ENCODE measurements at regions not wholly inside any gene's neighbourhood (a gene's known extent, or its start where the extent isn't known, plus 50 kb on each side); places are given as distances from the start of the nearest gene placed in this dataset.

DNA sequence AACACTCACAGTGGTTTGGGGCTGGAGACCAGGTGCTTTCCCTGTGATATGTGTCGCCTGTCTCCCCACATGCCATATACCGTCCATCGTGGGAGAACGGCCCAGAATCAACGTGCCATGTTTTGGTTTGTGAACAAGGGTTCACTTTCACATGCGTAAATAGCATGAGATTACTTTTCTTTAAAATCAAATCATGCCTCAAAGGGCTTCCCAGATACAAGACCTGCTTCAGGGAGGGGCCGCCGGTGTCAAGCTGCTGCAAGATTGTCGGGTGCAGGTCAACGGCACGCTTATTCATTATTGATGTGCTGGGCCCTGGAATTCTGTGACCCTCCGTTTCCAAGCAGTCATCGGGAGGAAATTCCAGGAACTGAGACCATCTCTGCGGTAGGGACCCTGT lies 145.2 kb upstream of the RTL1 start:
- ATAC-seq: no peak
- no peaks in the 10 kb centered on the region for H3K27me3 ChIP-seq (ENCODE audit: control insufficient read depth, insufficient read depth)
- H3K4me1 ChIP-seq (ENCODE audit: control insufficient read depth, insufficient read depth, low read length): no peaks in the 10 kb centered on the region
- DNase-seq: no peak
- no peak overlapping the region for H3K4me3 ChIP-seq (ENCODE audit: low read length)
- no peaks in the 10 kb centered on the region for H3K9me3 ChIP-seq (ENCODE audit: control insufficient read depth, low read length)
- H3K27ac ChIP-seq (ENCODE audit: low read length): no peak overlapping the region
- intact Hi-C loops (cut with DNase I): no loop called here
- 75% methylated on average over 14 of the region's 14 CpGs for WGBS

GRCh38 chr14:101049511-101049910 lies 146.0 kb upstream of the RTL1 start:
- Histone ChIP-seq H3K27ac (ENCODE audit: low read length) (no peak overlapping the region), H3K9me3 (ENCODE audit: control insufficient read depth, low read length) (no peaks in the 10 kb centered on the region), H3K4me3 (ENCODE audit: low read length) (no peak overlapping the region), H3K4me1 (ENCODE audit: control insufficient read depth, insufficient read depth, low read length) (no peaks in the 10 kb centered on the region), H3K27me3 (ENCODE audit: control insufficient read depth, insufficient read depth) (no peaks in the 10 kb centered on the region)
- no peak for DNase-seq
- ATAC-seq: no peak
- intact Hi-C loops (cut with DNase I): no loop called here
- 78% methylated on average over 12 of the region's 12 CpGs for WGBS

- intact Hi-C loops (cut with DNase I): no loop called here
- WGBS: 72% methylated on average over 6 of the region's 6 CpGs
- DNase-seq (no peak), ATAC-seq (no peak)
- no peak overlapping the region for H3K4me3 ChIP-seq (ENCODE audit: low read length)
- H3K9me3 ChIP-seq (ENCODE audit: control insufficient read depth, low read length): no peaks in the 10 kb centered on the region
- no peak overlapping the region for H3K27ac ChIP-seq (ENCODE audit: low read length)
- no peaks in the 10 kb centered on the region for H3K4me1 ChIP-seq (ENCODE audit: control insufficient read depth, insufficient read depth, low read length)
- H3K27me3 ChIP-seq (ENCODE audit: control insufficient read depth, insufficient read depth): no peaks in the 10 kb centered on the region
Measured at GRCh38 chr14:101049942-101050341, 146.4 kb upstream of the RTL1 start.

DNA sequence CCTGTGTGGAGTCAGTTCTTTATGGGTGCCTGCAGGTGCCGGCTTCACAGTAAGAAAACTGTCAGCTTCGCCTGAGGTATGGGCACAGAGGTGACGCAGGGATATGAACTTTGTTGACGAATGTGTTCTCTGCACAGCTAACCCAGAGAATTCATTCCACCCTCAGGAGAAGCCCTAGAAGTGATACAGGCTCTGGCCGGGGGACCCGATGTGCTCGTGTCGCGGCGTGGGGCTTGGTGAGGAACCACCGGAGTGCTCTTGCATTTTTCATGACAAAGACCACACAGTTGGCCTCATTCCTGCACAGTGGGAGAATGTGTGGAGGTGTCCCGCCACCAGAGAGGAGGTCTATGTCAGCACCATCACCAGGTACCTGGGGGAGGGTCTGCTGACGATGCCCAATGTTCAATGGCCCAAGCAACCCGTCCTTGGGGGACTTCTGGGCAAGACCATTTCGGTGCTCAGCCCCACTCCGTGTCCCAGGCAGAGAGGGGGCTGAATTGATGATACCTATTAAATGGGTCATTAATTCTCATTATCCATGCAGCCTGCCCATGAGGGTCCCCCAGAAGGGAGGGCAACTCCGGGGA lies 147.5 kb upstream of the RTL1 start:
- Histone ChIP-seq H3K4me1 (ENCODE audit: control insufficient read depth, insufficient read depth, low read length) (no peaks in the 10 kb centered on the region), H3K27me3 (ENCODE audit: control insufficient read depth, insufficient read depth) (no peaks in the 10 kb centered on the region), H3K9me3 (ENCODE audit: control insufficient read depth, low read length) (no peaks in the 10 kb centered on the region), H3K4me3 (ENCODE audit: low read length) (no peak overlapping the region), H3K27ac (ENCODE audit: low read length) (no peak overlapping the region)
- ATAC-seq (no peak), DNase-seq (no peak)
- intact Hi-C loops (cut with DNase I): no loop called here
- 91% methylated on average over 17 of the region's 17 CpGs for WGBS

- H3K9me3 ChIP-seq (ENCODE audit: control insufficient read depth, low read length): no peaks in the 10 kb centered on the region
- no peak overlapping the region for H3K4me3 ChIP-seq (ENCODE audit: low read length)
- DNase-seq: no peak
Measured at GRCh38 chr14:101054671-101055070, 151.1 kb upstream of the RTL1 start.

DNA sequence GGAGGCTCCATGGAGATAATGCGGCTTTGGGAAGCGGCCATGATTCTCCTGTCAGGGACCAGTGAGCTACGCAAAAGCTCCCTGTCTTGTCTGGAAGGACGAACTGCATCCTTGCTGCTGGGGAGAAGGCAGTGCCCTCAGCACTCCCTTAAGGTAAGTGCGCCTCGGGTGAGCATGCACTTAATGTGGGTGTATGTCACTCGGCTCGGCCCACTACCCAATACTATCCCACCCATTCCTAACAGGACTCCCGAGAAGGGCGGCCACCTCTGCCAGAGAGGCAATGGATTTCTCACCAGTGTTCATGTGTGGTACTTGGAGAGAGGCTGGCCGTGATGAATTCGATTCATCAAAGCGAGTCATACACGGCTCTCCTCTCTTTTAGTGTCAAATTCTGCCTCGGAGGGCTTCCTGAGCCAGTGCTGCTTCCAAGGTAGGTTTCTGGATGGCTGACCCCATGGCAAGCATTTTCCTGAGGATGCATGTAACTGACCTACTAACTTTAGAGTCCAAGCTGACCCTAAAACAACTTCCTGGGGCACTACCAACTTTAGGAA lies 151.7 kb upstream of the RTL1 start:
- no peak overlapping the region for H3K27ac ChIP-seq (ENCODE audit: low read length)
- no peaks in the 10 kb centered on the region for H3K27me3 ChIP-seq (ENCODE audit: control insufficient read depth, insufficient read depth)
- intact Hi-C loops (cut with DNase I): no loop called here
- DNase-seq (no peak), ATAC-seq (no peak)
- WGBS: 93% methylated on average over 15 of the region's 15 CpGs
- no peaks in the 10 kb centered on the region for H3K9me3 ChIP-seq (ENCODE audit: control insufficient read depth, low read length)
- no peaks in the 10 kb centered on the region for H3K4me1 ChIP-seq (ENCODE audit: control insufficient read depth, insufficient read depth, low read length)
- no peak overlapping the region for H3K4me3 ChIP-seq (ENCODE audit: low read length)

More at GRCh38 chr14:101054671-101055070, 151.1 kb upstream of the RTL1 start:
- no peak for ATAC-seq
- Histone ChIP-seq H3K27me3 (ENCODE audit: control insufficient read depth, insufficient read depth) (no peaks in the 10 kb centered on the region), H3K27ac (ENCODE audit: low read length) (no peak overlapping the region), H3K4me1 (ENCODE audit: control insufficient read depth, insufficient read depth, low read length) (no peaks in the 10 kb centered on the region)
- WGBS: 81% methylated on average over 7 of the region's 7 CpGs
- intact Hi-C loops (cut with DNase I): no loop called here

DNA sequence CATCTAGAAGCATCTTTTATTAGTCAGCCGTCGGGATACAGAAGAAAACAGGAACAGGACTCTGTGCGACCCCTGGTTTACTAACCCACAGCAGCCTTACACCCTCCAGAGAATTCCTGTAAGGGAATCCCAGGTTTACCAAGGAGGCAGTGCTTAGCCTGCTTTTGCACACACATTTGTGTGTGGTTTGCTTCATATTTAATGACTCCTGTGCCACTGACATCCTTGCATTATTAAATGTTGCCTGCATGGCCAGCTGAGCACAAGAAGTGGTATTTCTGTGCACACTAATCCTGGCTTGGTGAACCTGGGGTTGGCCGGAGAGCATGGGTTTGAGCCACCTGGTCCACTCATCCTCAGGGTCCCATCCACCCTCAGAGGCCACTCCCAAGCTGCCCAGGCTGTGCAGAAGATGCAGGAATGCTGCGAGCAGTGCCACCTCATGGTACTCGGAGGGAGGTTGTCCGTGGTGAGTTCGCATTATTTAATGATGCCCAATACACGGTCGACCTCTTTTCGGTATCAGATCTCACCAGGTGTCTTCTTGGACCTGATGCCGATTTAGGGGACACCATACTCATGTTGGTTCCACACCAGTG lies 152.4 kb upstream of the RTL1 start:
- H3K9me3 ChIP-seq (ENCODE audit: control insufficient read depth, low read length): no peaks in the 10 kb centered on the region
- intact Hi-C loops (cut with DNase I): no loop called here
- no peak overlapping the region for H3K4me3 ChIP-seq (ENCODE audit: low read length)
- no peak overlapping the region for H3K27ac ChIP-seq (ENCODE audit: low read length)
- no peaks in the 10 kb centered on the region for H3K4me1 ChIP-seq (ENCODE audit: control insufficient read depth, insufficient read depth, low read length)
- 90% methylated on average over 12 of the region's 12 CpGs for WGBS
- no peaks in the 10 kb centered on the region for H3K27me3 ChIP-seq (ENCODE audit: control insufficient read depth, insufficient read depth)
- DNase-seq (no peak), ATAC-seq (no peak)

- 80% methylated on average over 2 of the region's 2 CpGs for WGBS
- DNase-seq (no peak), ATAC-seq (no peak)
- Histone ChIP-seq H3K27me3 (ENCODE audit: control insufficient read depth, insufficient read depth) (no peaks in the 10 kb centered on the region), H3K27ac (ENCODE audit: low read length) (no peak overlapping the region), H3K4me3 (ENCODE audit: low read length) (no peak overlapping the region), H3K4me1 (ENCODE audit: control insufficient read depth, insufficient read depth, low read length) (no peaks in the 10 kb centered on the region), H3K9me3 (ENCODE audit: control insufficient read depth, low read length) (no peaks in the 10 kb centered on the region)
- intact Hi-C loops (cut with DNase I): no loop called here
Measured at GRCh38 chr14:101056446-101056845, 152.9 kb upstream of the RTL1 start.

DNA sequence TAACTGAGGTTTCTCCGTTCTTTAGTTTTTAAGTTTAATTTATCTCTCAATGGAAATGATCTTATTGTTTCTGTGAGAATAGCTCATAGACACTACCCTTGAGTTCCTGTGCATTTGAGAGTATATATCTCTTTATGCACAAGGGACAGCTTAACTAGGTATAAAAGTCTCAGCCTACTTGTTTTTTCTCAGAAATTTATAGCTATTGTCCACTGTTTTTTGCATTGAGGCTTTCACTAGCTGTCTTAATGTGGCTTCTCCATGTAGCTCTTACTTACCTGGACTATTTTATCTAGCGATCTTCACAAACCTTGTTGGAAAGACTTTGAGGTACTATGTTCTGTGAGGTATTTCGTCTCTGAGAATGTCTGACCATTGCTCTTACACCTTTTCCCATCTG lies 153.9 kb upstream of the RTL1 start:
- no peaks in the 10 kb centered on the region for H3K9me3 ChIP-seq (ENCODE audit: control insufficient read depth, low read length)
- WGBS: 88% methylated on average over 3 of the region's 3 CpGs
- no peak for DNase-seq
- H3K27me3 ChIP-seq (ENCODE audit: control insufficient read depth, insufficient read depth): no peaks in the 10 kb centered on the region
- H3K4me1 ChIP-seq (ENCODE audit: control insufficient read depth, insufficient read depth, low read length): no peaks in the 10 kb centered on the region
- H3K27ac ChIP-seq (ENCODE audit: low read length): no peak overlapping the region
- intact Hi-C loops (cut with DNase I): no loop called here
- no peak overlapping the region for H3K4me3 ChIP-seq (ENCODE audit: low read length)
- no peak for ATAC-seq

DNA sequence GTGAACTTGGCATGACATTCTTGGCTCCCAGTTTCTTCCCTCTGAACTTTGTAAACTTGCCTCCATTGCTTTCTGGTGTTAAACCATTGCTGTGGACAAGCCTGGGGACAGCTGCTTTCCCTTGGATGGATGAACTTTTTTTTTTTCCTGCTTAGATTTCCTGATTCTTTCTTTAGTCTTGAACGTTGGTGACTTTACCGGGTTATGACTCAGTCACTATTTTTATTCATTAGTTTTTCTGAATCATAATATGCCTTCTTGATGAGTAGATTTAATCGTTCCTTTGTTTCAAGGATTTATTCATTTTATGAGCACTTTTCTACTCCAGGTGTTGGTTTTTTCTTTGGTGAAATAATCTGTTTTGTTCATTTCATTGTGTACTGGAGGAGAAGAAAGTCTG lies 155.0 kb upstream of the RTL1 start:
- H3K9me3 ChIP-seq (ENCODE audit: control insufficient read depth, low read length): no peaks in the 10 kb centered on the region
- 50% methylated on average over 3 of the region's 3 CpGs for WGBS
- H3K4me3 ChIP-seq (ENCODE audit: low read length): no peak overlapping the region
- ATAC-seq (no peak), DNase-seq (no peak)
- no peaks in the 10 kb centered on the region for H3K4me1 ChIP-seq (ENCODE audit: control insufficient read depth, insufficient read depth, low read length)
- no peaks in the 10 kb centered on the region for H3K27me3 ChIP-seq (ENCODE audit: control insufficient read depth, insufficient read depth)
- no peak overlapping the region for H3K27ac ChIP-seq (ENCODE audit: low read length)
- intact Hi-C loops (cut with DNase I): no loop called here

DNA sequence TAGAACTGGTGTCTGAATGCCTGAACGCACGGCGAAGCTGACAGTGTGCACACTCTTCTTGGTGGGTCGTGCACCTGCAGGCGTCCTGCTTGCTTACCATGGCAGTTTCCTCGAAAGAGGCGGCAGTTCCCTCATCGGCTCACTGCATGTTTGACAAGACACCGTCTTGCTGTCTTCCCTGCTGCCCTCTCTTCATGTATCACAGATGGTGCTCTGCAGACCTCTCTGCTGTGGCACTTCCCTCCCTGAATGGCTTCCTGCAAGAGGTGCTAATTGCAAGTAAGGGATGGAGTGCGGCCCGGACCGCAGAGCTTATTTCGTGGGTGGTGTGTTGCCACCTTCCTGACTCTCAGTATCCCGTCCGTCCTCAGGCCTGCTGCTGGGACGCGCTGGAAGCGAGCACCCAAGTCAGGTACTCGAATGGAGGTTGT lies 156.7 kb upstream of the RTL1 start:
- no peaks in the 10 kb centered on the region for H3K9me3 ChIP-seq (ENCODE audit: control insufficient read depth, low read length)
- no peak overlapping the region for H3K4me3 ChIP-seq (ENCODE audit: low read length)
- H3K27ac ChIP-seq (ENCODE audit: low read length): no peak overlapping the region
- 94% methylated on average over 19 of the region's 19 CpGs for WGBS
- DNase-seq (no peak), ATAC-seq (no peak)
- H3K27me3 ChIP-seq (ENCODE audit: control insufficient read depth, insufficient read depth): no peaks in the 10 kb centered on the region
- no peaks in the 10 kb centered on the region for H3K4me1 ChIP-seq (ENCODE audit: control insufficient read depth, insufficient read depth, low read length)
- intact Hi-C loops (cut with DNase I): no loop called here
